ENCODE measurements at regions not wholly inside any gene's neighbourhood (a gene's known extent, or its start where the extent isn't known, plus 50 kb on each side); places are given as distances from the start of the nearest gene placed in this dataset.

- FAIRE-seq (no peak), DNase-seq (ENCODE audit: low read depth in 1 of 2, low spot score in 2 of 2) (no peak)
- Histone ChIP-seq H3K18ac (ENCODE audit: extremely low read depth, low read length) (no peak overlapping the region), H4K91ac (replicated peaks; ENCODE audit: insufficient read length, low read length) (no peak overlapping the region), H4K20me1 (replicated peaks in 1 of 2; ENCODE audit: control insufficient read depth in 1 of 2, insufficient read depth in 2 of 2, low read length in 2 of 2) (no peaks in the 10 kb centered on the region), H3K4me2 (ENCODE audit: insufficient read depth in 1 of 2, low read depth in 2 of 2, low read length in 2 of 2) (no peak overlapping the region), H3K23me2 (ENCODE audit: low read depth, low read length) (no peaks in the 10 kb centered on the region), H3K9me3 (ENCODE audit: insufficient read depth in 2 of 2, low read depth in 1 of 2, low read length in 1 of 2) (no peaks in the 10 kb centered on the region), H2BK120ac (replicated peaks; ENCODE audit: low read depth, low read length) (no peak overlapping the region), H3K4me3 (ENCODE audit: extremely low read depth in 1 of 4, insufficient read depth in 2 of 4, low read depth in 3 of 4, low read length in 4 of 4) (no peak overlapping the region), H2BK5ac (ENCODE audit: low read depth, low read length) (no peak overlapping the region), H3K14ac (ENCODE audit: insufficient read length) (no peak overlapping the region), H3K9ac (replicated peaks in 1 of 4; ENCODE audit: extremely low read depth in 1 of 4, low read depth in 3 of 4, low read length in 3 of 4) (no peak overlapping the region), H2AFZ (ENCODE audit: low read length) (no peak overlapping the region), H2BK15ac (ENCODE audit: low read length) (no peak overlapping the region), H3K27ac (ENCODE audit: low read depth, low read length) (no peak overlapping the region), H2AK5ac (ENCODE audit: low read depth, low read length) (no peak overlapping the region), H3K27me3 (replicated peaks in 1 of 4; ENCODE audit: control insufficient read depth in 3 of 4, extremely low read depth in 1 of 4, insufficient read depth in 3 of 4, low read length in 3 of 4) (no peaks in the 10 kb centered on the region), H3K56ac (replicated peaks; ENCODE audit: insufficient read length, low read depth, low read length) (no peak overlapping the region), H3K4ac (replicated peaks; ENCODE audit: insufficient read length, low read depth, low read length) (no peak overlapping the region), H3K36me3 (ENCODE audit: control insufficient read depth in 2 of 4, insufficient read depth in 4 of 4, low read length in 3 of 4) (no peaks in the 10 kb centered on the region), H2BK20ac (ENCODE audit: low read length) (no peak overlapping the region), H3K23ac (ENCODE audit: insufficient read length) (no peak overlapping the region), H4K5ac (ENCODE audit: insufficient read length, low read depth, low read length) (no peak overlapping the region), H3K79me2 (ENCODE audit: control insufficient read depth in 1 of 2, insufficient read depth in 2 of 2, low read length in 2 of 2) (no peaks in the 10 kb centered on the region), H3K79me1 (ENCODE audit: low read depth, low read length) (no peaks in the 10 kb centered on the region), H4K8ac (ENCODE audit: extremely low read depth, insufficient read depth, low read length) (no peak overlapping the region), H3K4me1 (replicated peaks in 1 of 4; ENCODE audit: control insufficient read depth in 3 of 4, insufficient read depth in 4 of 4, low read length in 3 of 4) (no peaks in the 10 kb centered on the region), H2BK12ac (ENCODE audit: low read depth, low read length) (no peak overlapping the region)
- ChIA-PET CTCF (ENCODE audit: partially characterized antibody) (no interaction called here), POLR2A (ENCODE audit: partially characterized antibody) (no interaction called here)
- 92% methylated on average over 15 of the region's 15 CpGs; no CpG with 5 or more reads in 1 of the 2 experiments for WGBS, 2 experiments (ENCODE audit: extremely low coverage in 1 of 2, insufficient coverage in 1 of 2, insufficient read length in 1 of 2, insufficient replicate concordance in 2 of 2, low coverage in 1 of 2, low lambda C conversion rate in 2 of 2, missing lambda C conversion rate in 1 of 2)
- TF ChIP-seq BACH1 (IDR thresholded peaks at IDR 0.05; ENCODE audit: low read length) (no peak), FOSL1 (IDR thresholded peaks at IDR 0.05; ENCODE audit: insufficient read depth, low read depth, low read length) (no peak), CHD2 (IDR thresholded peaks at IDR 0.05; ENCODE audit: low read length) (no peak), BRCA1 (IDR thresholded peaks at IDR 0.05; ENCODE audit: low read depth, low read length) (no peak), SP4 (IDR thresholded peaks at IDR 0.05; ENCODE audit: low read length) (no peak), JUN (IDR thresholded peaks at IDR 0.05; ENCODE audit: low read depth, low read length) (no peak), KDM5A (IDR thresholded peaks at IDR 0.05; ENCODE audit: low read length) (no peak), KDM1A (IDR thresholded peaks at IDR 0.05; ENCODE audit: borderline replicate concordance, low read length) (no peak), POLR2AphosphoS5 (IDR thresholded peaks at IDR 0.05; ENCODE audit: low read depth, low read length) (no peak), ZNF274 (IDR thresholded peaks at IDR 0.05; ENCODE audit: borderline replicate concordance, extremely low read depth, low read length) (no peak), KDM4A (IDR thresholded peaks at IDR 0.05; ENCODE audit: low read depth, low read length, severe bottlenecking) (no peak), CBX8 (IDR thresholded peaks at IDR 0.05; ENCODE audit: borderline replicate concordance, low read depth, low read length) (no peak), BCL11A (IDR thresholded peaks at IDR 0.05; ENCODE audit: low read depth in 2 of 2, low read length in 2 of 2) (no peak)
- TF ChIP-seq, protein P1, sequence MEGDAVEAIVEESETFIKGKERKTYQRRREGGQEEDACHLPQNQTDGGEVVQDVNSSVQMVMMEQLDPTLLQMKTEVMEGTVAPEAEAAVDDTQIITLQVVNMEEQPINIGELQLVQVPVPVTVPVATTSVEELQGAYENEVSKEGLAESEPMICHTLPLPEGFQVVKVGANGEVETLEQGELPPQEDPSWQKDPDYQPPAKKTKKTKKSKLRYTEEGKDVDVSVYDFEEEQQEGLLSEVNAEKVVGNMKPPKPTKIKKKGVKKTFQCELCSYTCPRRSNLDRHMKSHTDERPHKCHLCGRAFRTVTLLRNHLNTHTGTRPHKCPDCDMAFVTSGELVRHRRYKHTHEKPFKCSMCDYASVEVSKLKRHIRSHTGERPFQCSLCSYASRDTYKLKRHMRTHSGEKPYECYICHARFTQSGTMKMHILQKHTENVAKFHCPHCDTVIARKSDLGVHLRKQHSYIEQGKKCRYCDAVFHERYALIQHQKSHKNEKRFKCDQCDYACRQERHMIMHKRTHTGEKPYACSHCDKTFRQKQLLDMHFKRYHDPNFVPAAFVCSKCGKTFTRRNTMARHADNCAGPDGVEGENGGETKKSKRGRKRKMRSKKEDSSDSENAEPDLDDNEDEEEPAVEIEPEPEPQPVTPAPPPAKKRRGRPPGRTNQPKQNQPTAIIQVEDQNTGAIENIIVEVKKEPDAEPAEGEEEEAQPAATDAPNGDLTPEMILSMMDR (IDR thresholded peaks at IDR 0.05; ENCODE audit: control extremely low read depth in 1 of 3, insufficient read depth in 1 of 3, low read depth in 1 of 3, low read length in 3 of 3): no peak
Measured at GRCh38 chr9:26483991-26484390, 408.6 kb downstream of the CAAP1 start.
